H7 (cell line): ENCODE measurements at regions not wholly inside any gene's neighbourhood (a gene's known extent, or its start where the extent isn't known, plus 50 kb on each side); places are given as distances from the start of the nearest gene placed in this dataset.

Experiments used
- DNase-seq: peaks from one replicate; pipeline ENCODE4 v3.0.0; 2012
- H3K27me3 ChIP-seq: 2 replicates; pipeline ENCODE4 v1.6.0; 2011; ENCODE audit warnings: mild to moderate bottlenecking, low read length; ENCODE audit not compliant: control insufficient read depth, insufficient read depth
- H3K36me3 ChIP-seq: replicated peaks from 2 replicates; pipeline ENCODE4 v1.5.1; 2011; ENCODE audit warnings: low read length; ENCODE audit not compliant: control insufficient read depth, insufficient read depth
- H3K4me3 ChIP-seq: 2 replicates; pipeline ENCODE4 v1.5.1; 2011; ENCODE audit warnings: low read depth, mild to moderate bottlenecking, control low read depth, low read length, moderate library complexity; ENCODE audit not compliant: insufficient read depth

GRCh38 chr3:117726776-117727175 lies 1017.2 kb downstream of the TUSC7 start:
- DNase-seq, result no peak
- Histone ChIP-seq H3K4me3 (no peak overlapping the region), H3K27me3 (no peaks in the 10 kb centered on the region), H3K36me3 (no peaks in the 10 kb centered on the region)

- no peak for DNase-seq
- no peaks in the 10 kb centered on the region for H3K27me3 ChIP-seq
- no peak overlapping the region for H3K4me3 ChIP-seq
- no peaks in the 10 kb centered on the region for H3K36me3 ChIP-seq
Observed at GRCh38 chr3:117728226-117728625, 1018.6 kb downstream of the TUSC7 start.

GRCh38 chr3:117734496-117734895 lies 1024.9 kb downstream of the TUSC7 start:
- Histone ChIP-seq H3K27me3 (no peaks in the 10 kb centered on the region), H3K4me3 (no peak overlapping the region), H3K36me3 (no peaks in the 10 kb centered on the region)
- no peak for DNase-seq

- H3K4me3 ChIP-seq, result no peak overlapping the region
Observed at GRCh38 chr3:117735481-117736101, 1026.0 kb downstream of the TUSC7 start.

GRCh38 chr3:117736846-117737245 lies 1027.3 kb downstream of the TUSC7 start:
- H3K27me3 ChIP-seq, result no peaks in the 10 kb centered on the region
- no peak overlapping the region for H3K4me3 ChIP-seq
- no peaks in the 10 kb centered on the region for H3K36me3 ChIP-seq
- no peak for DNase-seq

More at GRCh38 chr3:117735481-117736101, 1026.0 kb downstream of the TUSC7 start:
- H3K36me3 ChIP-seq, result no peaks in the 10 kb centered on the region
- H3K27me3 ChIP-seq, result no peaks in the 10 kb centered on the region
- DNase-seq, result no peak

GRCh38 chr3:117743993-117744392 lies 1034.4 kb downstream of the TUSC7 start:
- Histone ChIP-seq H3K36me3 (no peaks in the 10 kb centered on the region), H3K4me3 (no peak overlapping the region), H3K27me3 (no peaks in the 10 kb centered on the region)
- no peak for DNase-seq

GRCh38 chr3:117744935-117745334 lies 1035.4 kb downstream of the TUSC7 start:
- no peak for DNase-seq
- Histone ChIP-seq H3K4me3 (no peak overlapping the region), H3K27me3 (no peaks in the 10 kb centered on the region), H3K36me3 (no peaks in the 10 kb centered on the region)

GRCh38 chr3:117745516-117745915 lies 1035.9 kb downstream of the TUSC7 start:
- no peak overlapping the region for H3K4me3 ChIP-seq
- no peak for DNase-seq

GRCh38 chr3:117746066-117746465 lies 1036.5 kb downstream of the TUSC7 start:
- no peak for DNase-seq
- Histone ChIP-seq H3K4me3 (no peak overlapping the region), H3K27me3 (no peaks in the 10 kb centered on the region), H3K36me3 (no peaks in the 10 kb centered on the region)

More at GRCh38 chr3:117745516-117745915, 1035.9 kb downstream of the TUSC7 start:
- H3K36me3 ChIP-seq, result no peaks in the 10 kb centered on the region
- H3K27me3 ChIP-seq, result no peaks in the 10 kb centered on the region

- no peak for DNase-seq
- Histone ChIP-seq H3K27me3 (no peaks in the 10 kb centered on the region), H3K4me3 (no peak overlapping the region), H3K36me3 (no peaks in the 10 kb centered on the region)
Observed at GRCh38 chr3:117748131-117748530, 1038.6 kb downstream of the TUSC7 start.

- H3K27me3 ChIP-seq, result no peaks in the 10 kb centered on the region
- DNase-seq, result no peak
- H3K36me3 ChIP-seq, result no peaks in the 10 kb centered on the region
- H3K4me3 ChIP-seq, result no peak overlapping the region
Observed at GRCh38 chr3:117750674-117751269, 1041.2 kb downstream of the TUSC7 start.

GRCh38 chr3:117751651-117752050 lies 1042.1 kb downstream of the TUSC7 start:
- Histone ChIP-seq H3K36me3 (no peaks in the 10 kb centered on the region), H3K4me3 (no peak overlapping the region), H3K27me3 (no peaks in the 10 kb centered on the region)
- DNase-seq, result no peak

GRCh38 chr3:117752984-117753717 lies 1043.6 kb downstream of the TUSC7 start:
- Histone ChIP-seq H3K4me3 (no peak overlapping the region), H3K36me3 (no peaks in the 10 kb centered on the region), H3K27me3 (no peaks in the 10 kb centered on the region)
- DNase-seq, result no peak

GRCh38 chr3:117754058-117754457 lies 1044.5 kb downstream of the TUSC7 start:
- no peak for DNase-seq
- no peak overlapping the region for H3K4me3 ChIP-seq
- H3K27me3 ChIP-seq, result no peaks in the 10 kb centered on the region
- no peaks in the 10 kb centered on the region for H3K36me3 ChIP-seq

GRCh38 chr3:117754841-117755240 lies 1045.3 kb downstream of the TUSC7 start:
- Histone ChIP-seq H3K27me3 (no peaks in the 10 kb centered on the region), H3K36me3 (no peaks in the 10 kb centered on the region)

More at GRCh38 chr3:117754841-117755240, 1045.3 kb downstream of the TUSC7 start:
- no peak overlapping the region for H3K4me3 ChIP-seq
- DNase-seq, result no peak
